Keratinocyte (primary cell): ENCODE measurements at regions not wholly inside any gene's neighbourhood (a gene's known extent, or its start where the extent isn't known, plus 50 kb on each side); places are given as distances from the start of the nearest gene placed in this dataset.

Experiments
- DNase-seq: peaks from one replicate; pipeline ENCODE4 v3.0.0-alpha.2; 2011; ENCODE audit warnings: low read depth, missing footprints, low spot score
- FAIRE-seq: peaks from 2 replicates; lab custom pipeline; 2011; peaks lifted over from hg19 to GRCh38; lab: Jason Lieb, UNC
- H2AFZ ChIP-seq: 2 replicates; pipeline ENCODE4 v1.6.0; 2012; ENCODE audit warnings: low read length, control low read depth, inconsistent platforms; ENCODE audit not compliant: control insufficient read depth
- H3K27ac ChIP-seq: 2 replicates; pipeline ENCODE4 v1.5.1; 2011; ENCODE audit warnings: low read length; ENCODE audit not compliant: control insufficient read depth, insufficient read depth
- H3K27me3 ChIP-seq: 3 replicates; pipeline ENCODE4 v1.6.0; 2011; ENCODE audit warnings: low read length; ENCODE audit not compliant: control insufficient read depth, insufficient read depth; ENCODE audit errors: extremely low read depth
- H3K36me3 ChIP-seq, 2 experiments: 2 replicates in 1 of 2; 3 replicates in 1 of 2; pipeline ENCODE4 v1.5.1; 2011; ENCODE audit warnings: low read length in 2 of 2, mild to moderate bottlenecking in 1 of 2; ENCODE audit not compliant: control insufficient read depth in 2 of 2, insufficient read depth in 2 of 2; ENCODE audit errors: extremely low read depth in 1 of 2
- H3K4me1 ChIP-seq: 3 replicates; pipeline ENCODE4 v1.5.1; 2011; ENCODE audit warnings: low read length; ENCODE audit not compliant: control insufficient read depth, insufficient read depth; ENCODE audit errors: extremely low read depth
- H3K4me2 ChIP-seq: 3 replicates; pipeline ENCODE4 v1.6.0; 2011; ENCODE audit warnings: low read depth, low read length; ENCODE audit not compliant: control insufficient read depth, insufficient read depth; ENCODE audit errors: extremely low read depth
- H3K4me3 ChIP-seq, 3 experiments: fragments of 200-600 bp in 1 of 3; sonication (generic) in 1 of 3; 2 replicates in 2 of 3; 3 replicates in 1 of 3; pipeline ENCODE4 v1.5.1; 2011 to 2016; ENCODE audit warnings: low read length in 3 of 3, mild to moderate bottlenecking in 3 of 3, control low read depth in 2 of 3, inconsistent platforms in 1 of 3, low read depth in 1 of 3, mixed read lengths in 1 of 3, mixed run types in 1 of 3, moderate library complexity in 1 of 3; ENCODE audit not compliant: control insufficient read depth in 2 of 3, insufficient read depth in 2 of 3; ENCODE audit errors: extremely low read depth in 1 of 3
- H3K79me2 ChIP-seq: 2 replicates; pipeline ENCODE4 v1.6.0; 2012; ENCODE audit warnings: low read length; ENCODE audit not compliant: control insufficient read depth, insufficient read depth
- H3K9ac ChIP-seq: 3 replicates; pipeline ENCODE4 v1.6.0; 2011; ENCODE audit warnings: low read length; ENCODE audit not compliant: control insufficient read depth, insufficient read depth; ENCODE audit errors: extremely low read depth
- H3K9me1 ChIP-seq: 3 replicates; pipeline ENCODE4 v1.6.0; 2011; ENCODE audit warnings: low read length; ENCODE audit not compliant: control insufficient read depth, insufficient read depth; ENCODE audit errors: extremely low read depth
- H3K9me3 ChIP-seq: 2 replicates; pipeline ENCODE4 v1.5.1; 2012; ENCODE audit warnings: low read depth, low read length; ENCODE audit not compliant: control insufficient read depth
- H4K20me1 ChIP-seq: 3 replicates; pipeline ENCODE4 v1.6.0; 2011; ENCODE audit warnings: low read length; ENCODE audit not compliant: control insufficient read depth, insufficient read depth; ENCODE audit errors: extremely low read depth
- EZH2 ChIP-seq: IDR thresholded peaks from one replicate; pipeline ENCODE4 v1.6.1; 2012; ENCODE audit warnings: inconsistent platforms, mild to moderate bottlenecking, low read length, moderate library complexity
- dilution Hi-C: fragments of 300-500 bp; cut with MboI; formaldehyde crosslinking; loops from one replicate; pipeline ENCODE4 v1.7.0; 2020; ENCODE audit warnings: low sequenced_read_pairs; ENCODE audit not compliant: extremely low pct_ligation_motif_present
- TF ChIP-seq, protein P1 (sequence below), 3 experiments: IDR thresholded peaks in 1 of 3; conservative IDR thresholded peaks in 1 of 3; optimal IDR thresholded peaks in 1 of 3; 2 replicates in 2 of 3; 3 replicates in 1 of 3; pipeline versions ENCODE3 to v1.5.1; 2011; ENCODE audit warnings: low read length in 3 of 3, mild to moderate bottlenecking in 3 of 3, moderate library complexity in 2 of 3, control low read depth in 1 of 3, inconsistent platforms in 1 of 3; ENCODE audit not compliant: insufficient read depth in 2 of 3; ENCODE audit errors: extremely low read depth in 1 of 3

- Histone ChIP-seq H3K27me3 (no peaks in the 10 kb centered on the region), H3K79me2 (no peaks in the 10 kb centered on the region), H3K4me1 (no peaks in the 10 kb centered on the region), H2AFZ (no peak overlapping the region), H3K27ac (no peak overlapping the region), H3K9ac (no peak overlapping the region), H3K9me3 (no peaks in the 10 kb centered on the region), H3K4me3 (no peak overlapping the region), H3K9me1 (no peaks in the 10 kb centered on the region), H3K36me3 (no peaks in the 10 kb centered on the region), H3K4me2 (no peak overlapping the region), H4K20me1 (no peaks in the 10 kb centered on the region)
- FAIRE-seq (no peak), DNase-seq (no peak)
- TF ChIP-seq, protein P1, sequence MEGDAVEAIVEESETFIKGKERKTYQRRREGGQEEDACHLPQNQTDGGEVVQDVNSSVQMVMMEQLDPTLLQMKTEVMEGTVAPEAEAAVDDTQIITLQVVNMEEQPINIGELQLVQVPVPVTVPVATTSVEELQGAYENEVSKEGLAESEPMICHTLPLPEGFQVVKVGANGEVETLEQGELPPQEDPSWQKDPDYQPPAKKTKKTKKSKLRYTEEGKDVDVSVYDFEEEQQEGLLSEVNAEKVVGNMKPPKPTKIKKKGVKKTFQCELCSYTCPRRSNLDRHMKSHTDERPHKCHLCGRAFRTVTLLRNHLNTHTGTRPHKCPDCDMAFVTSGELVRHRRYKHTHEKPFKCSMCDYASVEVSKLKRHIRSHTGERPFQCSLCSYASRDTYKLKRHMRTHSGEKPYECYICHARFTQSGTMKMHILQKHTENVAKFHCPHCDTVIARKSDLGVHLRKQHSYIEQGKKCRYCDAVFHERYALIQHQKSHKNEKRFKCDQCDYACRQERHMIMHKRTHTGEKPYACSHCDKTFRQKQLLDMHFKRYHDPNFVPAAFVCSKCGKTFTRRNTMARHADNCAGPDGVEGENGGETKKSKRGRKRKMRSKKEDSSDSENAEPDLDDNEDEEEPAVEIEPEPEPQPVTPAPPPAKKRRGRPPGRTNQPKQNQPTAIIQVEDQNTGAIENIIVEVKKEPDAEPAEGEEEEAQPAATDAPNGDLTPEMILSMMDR (optimal IDR thresholded peaks at IDR 0.05 in 1 of 3, IDR thresholded peaks at IDR 0.05 in 1 of 3, conservative IDR thresholded peaks at IDR 0.05 in 1 of 3; ENCODE audit: extremely low read depth in 1 of 3, insufficient read depth in 2 of 3, low read length in 3 of 3) = no peak
- no peak for TF ChIP-seq EZH2
- dilution Hi-C loops = no loop called here
Measured at GRCh38 chr1:193633093-193633492, 446.7 kb upstream of the B3GALT2 start.

- Histone ChIP-seq H3K27ac (no peak overlapping the region), H3K79me2 (no peaks in the 10 kb centered on the region), H2AFZ (no peak overlapping the region), H4K20me1 (no peaks in the 10 kb centered on the region), H3K9me3 (no peaks in the 10 kb centered on the region), H3K27me3 (no peaks in the 10 kb centered on the region), H3K4me3 (no peak overlapping the region), H3K4me2 (no peak overlapping the region), H3K9ac (no peak overlapping the region), H3K9me1 (no peaks in the 10 kb centered on the region), H3K4me1 (no peaks in the 10 kb centered on the region), H3K36me3 (no peaks in the 10 kb centered on the region)
- TF ChIP-seq EZH2 = no peak
- TF ChIP-seq, protein P1 (optimal IDR thresholded peaks at IDR 0.05 in 1 of 3, IDR thresholded peaks at IDR 0.05 in 1 of 3, conservative IDR thresholded peaks at IDR 0.05 in 1 of 3; ENCODE audit: extremely low read depth in 1 of 3, insufficient read depth in 2 of 3, low read length in 3 of 3) = no peak
- dilution Hi-C loops = no loop called here
- FAIRE-seq (no peak), DNase-seq (no peak)
Measured at GRCh38 chr1:193631306-193631705, 444.9 kb upstream of the B3GALT2 start.
